ENCODE measurements at regions not wholly inside any gene's neighbourhood (a gene's known extent, or its start where the extent isn't known, plus 50 kb on each side); places are given as distances from the start of the nearest gene placed in this dataset.

DNA sequence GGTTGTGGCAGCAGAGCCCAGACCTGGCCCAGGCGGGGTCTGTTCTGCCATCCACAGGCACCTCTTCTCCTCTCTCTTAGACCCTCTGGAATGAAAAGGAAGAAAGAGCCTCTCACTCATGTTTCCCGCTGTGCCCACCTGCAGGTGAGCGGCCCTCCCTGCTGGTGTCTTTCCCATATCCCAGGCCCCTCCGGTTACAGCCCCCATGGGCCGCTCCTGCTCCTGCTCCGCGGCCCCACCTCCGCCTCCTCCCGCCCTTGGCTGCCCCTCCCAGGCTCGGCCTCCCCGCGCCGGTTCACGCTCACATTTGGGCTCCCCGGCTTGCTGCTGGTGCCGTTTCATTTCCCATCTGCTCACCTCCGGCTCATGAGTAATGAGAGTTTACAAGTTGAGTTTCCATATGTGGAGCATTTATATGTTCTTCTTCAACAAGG, 98.7 kb upstream of the SDK2 start:
- Histone ChIP-seq H4K20me1 (ENCODE audit: insufficient read depth, low read length) (no peaks in the 10 kb centered on the region), H3K9ac (ENCODE audit: low read length) (no peak overlapping the region), H3K9me3 (replicated peaks; ENCODE audit: insufficient read depth, low read length) (no peaks in the 10 kb centered on the region), H3F3A (ENCODE audit: insufficient read depth, low read length) (no peaks in the 10 kb centered on the region), H3K9me2 (replicated peaks; ENCODE audit: insufficient read depth, low read length) (no peaks in the 10 kb centered on the region), H3K36me3 (replicated peaks; ENCODE audit: insufficient read depth, low read length) (no peaks in the 10 kb centered on the region), H3K4me2 (ENCODE audit: low read depth, low read length) (no peak overlapping the region), H3K4me1 (ENCODE audit: low read length) (no peaks in the 10 kb centered on the region), H3K27ac (ENCODE audit: low read length) (no peak overlapping the region), H3K79me2 (ENCODE audit: low read length) (no peaks in the 10 kb centered on the region), H2AFZ (ENCODE audit: low read length) (no peak overlapping the region), H3K27me3 (replicated peaks; ENCODE audit: insufficient read depth, low read length) (peaks cover 96% of the 10 kb centered on the region), H3K4me3 (ENCODE audit: low read length) (no peak overlapping the region)
- no peak for DNase-seq
- TF ChIP-seq EZH2phosphoT487 (IDR thresholded peaks at IDR 0.05; ENCODE audit: low read length) (no peak), EZH2 (optimal IDR thresholded peaks at IDR 0.05; ENCODE audit: low read depth, low read length) (no peak)
- TF ChIP-seq, protein P1, sequence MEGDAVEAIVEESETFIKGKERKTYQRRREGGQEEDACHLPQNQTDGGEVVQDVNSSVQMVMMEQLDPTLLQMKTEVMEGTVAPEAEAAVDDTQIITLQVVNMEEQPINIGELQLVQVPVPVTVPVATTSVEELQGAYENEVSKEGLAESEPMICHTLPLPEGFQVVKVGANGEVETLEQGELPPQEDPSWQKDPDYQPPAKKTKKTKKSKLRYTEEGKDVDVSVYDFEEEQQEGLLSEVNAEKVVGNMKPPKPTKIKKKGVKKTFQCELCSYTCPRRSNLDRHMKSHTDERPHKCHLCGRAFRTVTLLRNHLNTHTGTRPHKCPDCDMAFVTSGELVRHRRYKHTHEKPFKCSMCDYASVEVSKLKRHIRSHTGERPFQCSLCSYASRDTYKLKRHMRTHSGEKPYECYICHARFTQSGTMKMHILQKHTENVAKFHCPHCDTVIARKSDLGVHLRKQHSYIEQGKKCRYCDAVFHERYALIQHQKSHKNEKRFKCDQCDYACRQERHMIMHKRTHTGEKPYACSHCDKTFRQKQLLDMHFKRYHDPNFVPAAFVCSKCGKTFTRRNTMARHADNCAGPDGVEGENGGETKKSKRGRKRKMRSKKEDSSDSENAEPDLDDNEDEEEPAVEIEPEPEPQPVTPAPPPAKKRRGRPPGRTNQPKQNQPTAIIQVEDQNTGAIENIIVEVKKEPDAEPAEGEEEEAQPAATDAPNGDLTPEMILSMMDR (IDR thresholded peaks at IDR 0.05; ENCODE audit: low read length), result no peak

DNA sequence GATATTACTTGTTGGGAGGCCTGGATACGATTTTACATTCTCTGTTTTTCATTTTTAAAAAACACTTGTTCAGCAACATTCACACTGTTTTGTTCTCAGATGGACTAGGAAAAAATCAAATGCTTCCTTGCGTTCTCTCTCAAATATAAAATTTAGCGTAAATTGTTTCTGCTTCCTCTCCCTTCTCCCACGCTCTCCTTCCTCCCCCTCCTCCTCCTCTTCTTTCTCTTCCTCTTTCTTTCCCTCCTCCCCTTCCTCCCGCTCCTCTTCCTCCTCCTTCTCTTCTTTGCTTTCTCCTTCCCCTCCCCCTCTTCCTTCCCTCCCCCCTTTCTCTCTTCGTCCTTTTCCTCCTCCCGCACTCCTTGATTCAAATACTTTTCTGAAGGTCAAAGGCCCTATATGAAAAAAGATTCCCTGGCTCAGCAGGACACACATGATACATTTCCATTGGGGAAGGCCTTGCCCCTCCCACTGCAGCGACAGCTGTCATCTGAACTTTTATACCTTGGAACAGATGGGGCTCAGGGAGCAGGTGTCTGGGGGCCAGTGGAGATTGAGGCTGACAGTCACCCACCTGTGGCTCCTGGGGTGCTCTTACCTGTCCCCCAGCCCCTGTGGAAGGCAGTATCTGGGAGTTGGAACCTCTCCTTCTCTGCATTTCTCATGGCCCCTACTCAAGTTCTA, 99.4 kb upstream of the SDK2 start:
- H3K9me2 ChIP-seq (replicated peaks; ENCODE audit: insufficient read depth, low read length), result no peaks in the 10 kb centered on the region
- no peak overlapping the region for H3K27ac ChIP-seq (ENCODE audit: low read length)
- no peak overlapping the region for H3K4me3 ChIP-seq (ENCODE audit: low read length)
- no peak overlapping the region for H2AFZ ChIP-seq (ENCODE audit: low read length)
- H3K27me3 ChIP-seq (replicated peaks; ENCODE audit: insufficient read depth, low read length), result peaks cover 96% of the 10 kb centered on the region
- H3K4me1 ChIP-seq (ENCODE audit: low read length), result no peaks in the 10 kb centered on the region
- TF ChIP-seq, protein P1 (IDR thresholded peaks at IDR 0.05; ENCODE audit: low read length), result no peak
- TF ChIP-seq EZH2phosphoT487 (IDR thresholded peaks at IDR 0.05; ENCODE audit: low read length) (no peak), EZH2 (optimal IDR thresholded peaks at IDR 0.05; ENCODE audit: low read depth, low read length) (no peak)
- DNase-seq, result no peak
- no peaks in the 10 kb centered on the region for H3F3A ChIP-seq (ENCODE audit: insufficient read depth, low read length)
- no peaks in the 10 kb centered on the region for H3K36me3 ChIP-seq (replicated peaks; ENCODE audit: insufficient read depth, low read length)
- H4K20me1 ChIP-seq (ENCODE audit: insufficient read depth, low read length), result no peaks in the 10 kb centered on the region
- H3K9ac ChIP-seq (ENCODE audit: low read length), result no peak overlapping the region
- no peaks in the 10 kb centered on the region for H3K79me2 ChIP-seq (ENCODE audit: low read length)
- no peaks in the 10 kb centered on the region for H3K9me3 ChIP-seq (replicated peaks; ENCODE audit: insufficient read depth, low read length)
- no peak overlapping the region for H3K4me2 ChIP-seq (ENCODE audit: low read depth, low read length)

DNA sequence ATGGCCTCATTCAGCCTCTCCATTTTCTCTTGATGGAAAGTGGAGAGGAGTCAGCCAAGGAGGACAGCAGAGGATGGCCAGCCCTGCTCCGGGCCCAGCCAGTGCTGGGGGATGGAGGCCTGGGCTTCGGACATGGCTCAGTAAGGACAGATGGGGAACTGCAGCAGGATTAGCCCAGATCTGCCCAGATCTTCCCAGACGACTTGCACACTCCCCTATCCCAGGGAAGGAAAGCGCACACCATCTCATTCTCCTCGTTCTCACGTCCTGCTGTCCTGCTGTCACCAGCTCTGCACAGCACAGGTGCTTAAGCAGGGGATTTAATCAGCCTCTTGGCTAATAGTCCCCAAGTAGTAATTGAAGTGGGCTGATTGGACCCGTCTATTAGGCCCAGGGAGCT, 100.2 kb upstream of the SDK2 start:
- peaks cover 94% of the 10 kb centered on the region for H3K27me3 ChIP-seq (replicated peaks; ENCODE audit: insufficient read depth, low read length)

More for the DNA sequence above, 100.2 kb upstream of the SDK2 start:
- H3K9me3 ChIP-seq (replicated peaks; ENCODE audit: insufficient read depth, low read length), result no peaks in the 10 kb centered on the region
- no peak overlapping the region for H2AFZ ChIP-seq (ENCODE audit: low read length)
- DNase-seq, result no peak
- H3K4me1 ChIP-seq (ENCODE audit: low read length), result no peaks in the 10 kb centered on the region
- no peak overlapping the region for H3K4me3 ChIP-seq (ENCODE audit: low read length)
- no peaks in the 10 kb centered on the region for H3K36me3 ChIP-seq (replicated peaks; ENCODE audit: insufficient read depth, low read length)
- H3K9me2 ChIP-seq (replicated peaks; ENCODE audit: insufficient read depth, low read length), result no peaks in the 10 kb centered on the region
- H4K20me1 ChIP-seq (ENCODE audit: insufficient read depth, low read length), result no peaks in the 10 kb centered on the region
- H3K9ac ChIP-seq (ENCODE audit: low read length), result no peak overlapping the region
- no peak for TF ChIP-seq EZH2phosphoT487 (IDR thresholded peaks at IDR 0.05; ENCODE audit: low read length)
- no peak overlapping the region for H3K27ac ChIP-seq (ENCODE audit: low read length)
- H3F3A ChIP-seq (ENCODE audit: insufficient read depth, low read length), result no peaks in the 10 kb centered on the region
- H3K4me2 ChIP-seq (ENCODE audit: low read depth, low read length), result no peak overlapping the region
- H3K79me2 ChIP-seq (ENCODE audit: low read length), result no peaks in the 10 kb centered on the region

Measured in MM.1S (cell line).